Astrocyte of the spinal cord (primary cell): ENCODE measurements at regions not wholly inside any gene's neighbourhood (a gene's known extent, or its start where the extent isn't known, plus 50 kb on each side); places are given as distances from the start of the nearest gene placed in this dataset.

Experiments used
- DNase-seq: peaks from one replicate; pipeline ENCODE4 v3.0.0; 2011; ENCODE audit warnings: low read depth, low spot score
- H3K4me3 ChIP-seq: 2 replicates; pipeline ENCODE4 v1.5.1; 2011; ENCODE audit warnings: low read depth, mild to moderate bottlenecking, low read length, moderate library complexity
- in situ Hi-C: cut with HindIII; loops from 2 replicates; pipeline ENCODE4 v1.10.0; 2017; ENCODE audit warnings: low sequenced_read_pairs
- TF ChIP-seq, protein P1 (sequence below): IDR thresholded peaks from 2 replicates; pipeline ENCODE4 v1.5.1; 2012; ENCODE audit warnings: low read depth, mild to moderate bottlenecking, low read length, inconsistent platforms

DNA sequence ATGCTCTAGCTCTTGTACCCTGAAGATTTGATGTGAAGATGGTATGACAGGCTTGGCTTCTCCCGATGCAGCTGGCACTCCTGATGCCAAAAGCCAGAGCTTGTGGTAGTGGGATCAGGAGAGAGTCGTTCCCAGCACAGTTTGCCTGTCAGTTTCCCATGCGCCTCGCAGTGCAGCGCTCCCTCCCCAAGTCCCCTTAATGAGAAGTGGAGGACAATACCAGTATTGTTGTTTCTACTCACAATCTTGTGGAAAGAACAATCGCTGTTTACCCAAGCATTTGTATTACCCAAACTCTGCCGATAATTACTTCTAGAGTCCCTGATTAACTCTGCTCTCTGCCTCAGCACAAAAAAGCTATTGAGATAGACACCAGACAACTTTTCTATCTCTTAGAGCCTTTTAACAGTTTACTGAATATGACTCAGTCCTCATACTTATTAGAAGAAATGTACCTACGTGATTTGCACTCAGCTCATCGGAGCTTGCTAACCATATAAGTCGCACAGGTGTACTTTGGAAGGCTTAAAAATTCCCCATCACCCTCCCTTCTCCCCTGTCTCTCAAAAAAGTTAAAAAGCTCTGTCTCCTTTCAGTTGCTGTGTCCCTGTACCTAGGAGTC lies 283.2 kb upstream of the TMEM161B start:
- in situ Hi-C loops: no loop called here
- TF ChIP-seq, protein P1, sequence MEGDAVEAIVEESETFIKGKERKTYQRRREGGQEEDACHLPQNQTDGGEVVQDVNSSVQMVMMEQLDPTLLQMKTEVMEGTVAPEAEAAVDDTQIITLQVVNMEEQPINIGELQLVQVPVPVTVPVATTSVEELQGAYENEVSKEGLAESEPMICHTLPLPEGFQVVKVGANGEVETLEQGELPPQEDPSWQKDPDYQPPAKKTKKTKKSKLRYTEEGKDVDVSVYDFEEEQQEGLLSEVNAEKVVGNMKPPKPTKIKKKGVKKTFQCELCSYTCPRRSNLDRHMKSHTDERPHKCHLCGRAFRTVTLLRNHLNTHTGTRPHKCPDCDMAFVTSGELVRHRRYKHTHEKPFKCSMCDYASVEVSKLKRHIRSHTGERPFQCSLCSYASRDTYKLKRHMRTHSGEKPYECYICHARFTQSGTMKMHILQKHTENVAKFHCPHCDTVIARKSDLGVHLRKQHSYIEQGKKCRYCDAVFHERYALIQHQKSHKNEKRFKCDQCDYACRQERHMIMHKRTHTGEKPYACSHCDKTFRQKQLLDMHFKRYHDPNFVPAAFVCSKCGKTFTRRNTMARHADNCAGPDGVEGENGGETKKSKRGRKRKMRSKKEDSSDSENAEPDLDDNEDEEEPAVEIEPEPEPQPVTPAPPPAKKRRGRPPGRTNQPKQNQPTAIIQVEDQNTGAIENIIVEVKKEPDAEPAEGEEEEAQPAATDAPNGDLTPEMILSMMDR: no peak
- no peak overlapping the region for H3K4me3 ChIP-seq
- DNase-seq: no peak

DNA sequence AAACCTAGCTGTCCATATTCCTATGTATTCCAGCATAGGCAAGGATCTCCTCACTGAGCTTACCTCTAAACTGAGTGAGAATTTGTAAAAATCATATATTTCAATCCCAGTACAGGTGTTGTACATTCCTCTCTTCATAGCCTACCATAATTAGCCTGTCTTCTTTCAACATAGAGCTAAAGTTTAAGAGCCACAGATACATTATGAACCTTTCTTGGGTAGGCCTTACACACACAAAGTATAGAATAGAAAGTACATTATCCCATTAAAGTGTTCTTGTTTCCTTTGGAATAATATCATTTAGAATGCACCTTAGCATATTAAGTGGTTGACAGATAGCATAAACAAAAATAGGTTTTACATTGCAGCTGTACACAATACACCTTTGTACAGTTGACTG lies 282.1 kb upstream of the TMEM161B start:
- no peak overlapping the region for H3K4me3 ChIP-seq
- in situ Hi-C loops: no loop called here
- no peak for DNase-seq
- TF ChIP-seq, protein P1: no peak

DNA sequence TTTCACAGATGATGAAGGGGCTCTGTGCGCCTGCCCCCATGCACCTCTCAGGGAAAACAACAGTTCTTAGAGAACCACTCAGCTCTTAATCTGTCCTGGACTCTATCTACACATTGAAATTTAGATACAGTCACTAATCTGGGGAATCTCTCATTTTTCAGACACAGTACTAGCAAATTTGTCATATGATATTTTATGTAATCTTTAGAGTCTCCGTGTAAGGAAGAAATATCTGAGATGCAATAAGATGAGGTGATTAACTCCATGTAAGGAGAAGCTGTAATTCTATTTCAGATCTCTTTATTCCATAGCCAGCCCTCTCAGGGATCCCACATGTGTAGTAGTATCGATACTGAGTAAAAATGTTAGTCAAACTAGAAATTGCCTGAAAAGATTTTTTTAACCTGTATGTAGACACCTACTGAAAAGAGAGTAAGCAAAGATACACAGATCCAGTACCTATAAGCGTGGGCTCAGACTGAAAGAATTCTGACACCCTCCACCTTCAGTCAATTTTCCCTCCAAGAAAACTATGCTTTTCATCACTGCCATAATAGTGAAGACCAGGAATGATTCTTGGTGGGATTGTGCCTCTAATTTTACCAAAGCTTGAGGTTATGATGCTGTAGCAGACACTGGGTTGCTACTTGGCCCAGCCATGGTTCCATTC lies 279.6 kb upstream of the TMEM161B start:
- no peak overlapping the region for H3K4me3 ChIP-seq

GRCh38 chr5:88545338-88545737 lies 276.7 kb upstream of the TMEM161B start:
- TF ChIP-seq, protein P1: no peak
- no peak overlapping the region for H3K4me3 ChIP-seq
- in situ Hi-C loops: no loop called here
- no peak for DNase-seq

More for the DNA sequence above, 279.6 kb upstream of the TMEM161B start:
- TF ChIP-seq, protein P1: no peak
- DNase-seq: no peak
- in situ Hi-C loops: no loop called here

DNA sequence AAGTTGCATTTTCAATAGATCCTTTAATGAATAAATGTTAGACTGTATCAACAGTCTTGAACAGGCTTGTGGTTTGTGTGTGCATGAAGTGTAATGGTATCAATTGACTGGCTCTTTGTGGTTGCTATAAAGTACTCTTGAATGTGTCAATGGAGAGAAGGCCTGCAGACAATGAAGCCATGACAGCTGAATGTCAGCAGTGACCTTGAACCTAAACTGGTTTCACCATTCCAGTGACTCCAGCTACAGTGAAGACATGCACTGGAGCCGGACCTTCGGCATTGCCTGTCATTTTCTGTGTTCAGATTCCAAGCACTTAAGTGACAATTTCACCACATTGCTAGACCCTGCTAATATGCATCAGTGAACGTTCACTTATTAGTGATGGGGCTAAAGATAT lies 276.0 kb upstream of the TMEM161B start:
- DNase-seq: no peak
- in situ Hi-C loops: no loop called here
- TF ChIP-seq, protein P1: no peak
- H3K4me3 ChIP-seq: no peak overlapping the region

DNA sequence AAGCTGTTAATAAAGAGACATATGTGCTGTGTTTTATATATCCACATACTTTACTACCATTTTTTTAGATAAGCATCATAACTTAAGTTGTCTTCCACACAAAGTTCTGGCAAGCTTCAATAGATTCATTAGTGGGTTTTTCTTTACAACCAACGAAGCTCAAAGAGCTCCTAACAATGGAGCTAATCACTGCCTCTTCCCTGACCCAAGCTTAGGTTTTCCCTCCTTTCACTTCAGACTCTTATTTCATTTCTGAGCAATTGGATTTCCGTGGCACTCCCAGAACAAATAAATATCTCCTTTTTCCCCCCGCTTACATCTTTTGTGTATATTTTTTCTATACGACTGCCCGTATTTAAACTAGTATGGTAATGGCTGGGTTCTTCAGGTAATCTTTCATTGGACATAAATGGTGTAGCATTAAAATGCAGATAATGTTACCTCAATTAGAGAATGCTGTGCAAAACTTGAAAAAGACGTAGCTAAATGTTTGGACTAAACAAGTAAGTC lies 275.5 kb upstream of the TMEM161B start:
- no peak overlapping the region for H3K4me3 ChIP-seq
- no peak for DNase-seq
- in situ Hi-C loops: no loop called here
- TF ChIP-seq, protein P1: no peak
